GM23338 (cell line): ENCODE measurements at regions not wholly inside any gene's neighbourhood (a gene's known extent, or its start where the extent isn't known, plus 50 kb on each side); places are given as distances from the start of the nearest gene placed in this dataset.

Experiments
- ATAC-seq: fragments of 200-7000 bp; cut with Tn5 transposase; 3 replicates; pipeline ENCODE4 v1.9.1; 2020
- DNase-seq: peaks from one replicate; pipeline ENCODE4 v3.0.0-alpha.2; 2015; ENCODE audit warnings: low spot score
- H2AFZ ChIP-seq: fragments of 200-600 bp; sonication (generic); 2 replicates; pipeline ENCODE4 v1.8.0; 2016; ENCODE audit warnings: antibody characterized with exemption, mild to moderate bottlenecking, moderate library complexity
- H3F3A ChIP-seq: fragments of 200-600 bp; sonication (generic); replicated peaks from 2 replicates; pipeline ENCODE4 v1.8.0; 2017; ENCODE audit warnings: antibody characterized with exemption, mixed run types, low read depth
- H3K27ac ChIP-seq: fragments of 200-600 bp; sonication (generic); 2 replicates; pipeline ENCODE4 v1.6.1; 2016; ENCODE audit warnings: low read depth
- H3K27me3 ChIP-seq: fragments of 200-600 bp; sonication (generic); 2 replicates; pipeline ENCODE4 v1.8.0; 2016; ENCODE audit warnings: mild to moderate bottlenecking, mixed run types, moderate library complexity; ENCODE audit not compliant: insufficient read depth
- H3K36me3 ChIP-seq: fragments of 200-600 bp; sonication (generic); 2 replicates; pipeline ENCODE4 v1.8.0; 2016; ENCODE audit warnings: mild to moderate bottlenecking; ENCODE audit not compliant: insufficient read depth
- H3K4me1 ChIP-seq: fragments of 200-600 bp; sonication (generic); 2 replicates; pipeline ENCODE4 v1.8.0; 2016; ENCODE audit warnings: mild to moderate bottlenecking, moderate library complexity; ENCODE audit not compliant: insufficient read depth
- H3K4me2 ChIP-seq: fragments of 200-600 bp; sonication (generic); 2 replicates; pipeline ENCODE4 v1.7.1; 2017; ENCODE audit warnings: mixed run types
- H3K4me3 ChIP-seq: fragments of 200-600 bp; sonication (generic); 2 replicates; pipeline ENCODE4 v1.6.1; 2016; ENCODE audit warnings: mixed run types
- H3K79me2 ChIP-seq: fragments of 200-600 bp; sonication (generic); replicated peaks from 2 replicates; pipeline ENCODE4 v1.8.0; 2017; ENCODE audit warnings: mild to moderate bottlenecking; ENCODE audit not compliant: insufficient read depth
- H3K9me2 ChIP-seq: fragments of 200-600 bp; sonication (generic); 2 replicates; pipeline ENCODE4 v1.8.0; 2017; ENCODE audit not compliant: insufficient read depth
- H4K20me1 ChIP-seq: fragments of 200-600 bp; sonication (generic); replicated peaks from 2 replicates; pipeline ENCODE4 v1.8.0; 2017; ENCODE audit warnings: mild to moderate bottlenecking; ENCODE audit not compliant: insufficient read depth
- H3K27ac Mint-ChIP-seq: 2 replicates; pipeline ENCODE4 v1.8.0; 2020; ENCODE audit warnings: inconsistent platforms, mild to moderate bottlenecking, moderate library complexity, mixed read lengths
- H3K27me3 Mint-ChIP-seq: 3 replicates; pipeline ENCODE4 v1.8.0; 2022; ENCODE audit warnings: low read depth, mild to moderate bottlenecking, moderate library complexity, mixed read lengths, inconsistent platforms; ENCODE audit not compliant: insufficient read depth, poor library complexity
- H3K36me3 Mint-ChIP-seq: 3 replicates; pipeline ENCODE4 v1.8.0; 2021; ENCODE audit warnings: low read depth, mild to moderate bottlenecking, inconsistent platforms, moderate library complexity, mixed read lengths
- H3K4me1 Mint-ChIP-seq: 3 replicates; pipeline ENCODE4 v1.8.0; 2020; ENCODE audit warnings: mild to moderate bottlenecking, inconsistent platforms, mixed read lengths
- H3K4me3 Mint-ChIP-seq: 3 replicates; pipeline ENCODE4 v1.8.0; 2021; ENCODE audit warnings: moderate library complexity, mild to moderate bottlenecking, inconsistent platforms, mixed read lengths
- H3K9me3 Mint-ChIP-seq: 3 replicates; pipeline ENCODE4 v1.8.0; 2020; ENCODE audit warnings: moderate library complexity, mild to moderate bottlenecking, inconsistent platforms, mixed read lengths
- EZH2 ChIP-seq: fragments of 200-600 bp; sonication (generic); IDR thresholded peaks from one replicate; pipeline ENCODE4 v1.8.0; 2017; ENCODE audit warnings: antibody characterized with exemption, mild to moderate bottlenecking, low read depth; ENCODE audit not compliant: unreplicated experiment
- JUNB ChIP-seq: IDR thresholded peaks from one replicate; pipeline ENCODE4 v1.6.1; 2016; ENCODE audit warnings: antibody characterized with exemption; ENCODE audit not compliant: unreplicated experiment
- NANOG ChIP-seq: IDR thresholded peaks from 2 replicates; pipeline ENCODE4 v1.6.1; 2016; ENCODE audit warnings: antibody characterized with exemption, borderline replicate concordance
- STAT1 ChIP-seq: IDR thresholded peaks from one replicate; pipeline ENCODE4 v1.6.1; 2016; ENCODE audit warnings: antibody characterized with exemption; ENCODE audit not compliant: unreplicated experiment
- ZNF114 ChIP-seq: fragments of 250-450 bp; sonication (Bioruptor Pico); IDR thresholded peaks from 2 replicates; pipeline ENCODE4 v1.5.0; 2020; ENCODE audit warnings: mild to moderate bottlenecking, moderate library complexity
- ZNF331 ChIP-seq: fragments of 250-450 bp; sonication (Bioruptor Pico); IDR thresholded peaks from 2 replicates; pipeline ENCODE4 v1.5.0; 2020; ENCODE audit warnings: low read depth, mild to moderate bottlenecking, moderate library complexity
- TF ChIP-seq, protein P1 (sequence below): IDR thresholded peaks from one replicate; pipeline ENCODE4 v1.6.1; 2018; ENCODE audit warnings: antibody characterized with exemption; ENCODE audit not compliant: unreplicated experiment
- TF ChIP-seq, protein P2 (sequence below): fragments of 250-450 bp; sonication (Bioruptor Pico); IDR thresholded peaks from 2 replicates; pipeline ENCODE4 v1.5.0; 2020; ENCODE audit warnings: mild to moderate bottlenecking, moderate library complexity

DNA sequence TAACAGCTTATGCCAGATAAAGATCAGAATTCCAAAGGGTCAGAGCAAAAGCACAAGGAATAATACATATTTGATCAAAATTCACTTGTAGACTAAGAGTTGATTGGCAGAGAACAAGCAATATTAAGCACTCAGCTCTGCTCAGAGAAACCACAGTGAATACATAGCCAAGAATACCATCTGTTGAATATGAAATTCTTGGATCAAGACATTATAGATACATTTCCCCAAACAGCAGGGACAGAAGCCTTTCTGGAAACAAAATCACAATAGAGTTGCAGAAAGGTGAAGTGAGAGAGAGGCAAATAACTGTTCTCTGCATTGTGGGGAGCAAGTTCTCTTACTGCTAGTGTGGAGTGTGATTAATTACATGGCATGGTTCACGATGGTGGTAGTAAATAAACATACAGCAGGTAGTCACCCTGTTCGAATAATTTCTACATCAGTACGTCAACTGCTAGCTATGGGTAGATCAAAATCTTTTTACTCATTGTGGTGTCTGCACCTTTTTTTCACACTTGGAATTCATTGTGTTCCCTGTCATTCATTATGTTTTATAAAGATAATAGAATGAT is 366.7 kb downstream of the PCDH7 start:
- Histone ChIP-seq H3K79me2 (no peaks in the 10 kb centered on the region), H3K36me3 (no peaks in the 10 kb centered on the region), H3K4me1 (peaks cover 21% of the 10 kb centered on the region), H2AFZ (no peak overlapping the region), H3K9me2 (no peaks in the 10 kb centered on the region), H3K4me3 (no peak overlapping the region), H3F3A (no peaks in the 10 kb centered on the region), H3K4me2 (no peak overlapping the region), H3K27me3 (no peaks in the 10 kb centered on the region), H4K20me1 (no peaks in the 10 kb centered on the region), H3K27ac (no peak overlapping the region)
- Mint-ChIP-seq H3K27me3 (peaks cover 3% of the 10 kb centered on the region), H3K9me3 (no peaks in the 10 kb centered on the region), H3K27ac (no peak overlapping the region), H3K36me3 (no peaks in the 10 kb centered on the region), H3K4me1 (peaks cover 27% of the 10 kb centered on the region), H3K4me3 (no peak overlapping the region)
- DNase-seq (no peak), ATAC-seq (no peak)
- TF ChIP-seq ZNF114 (no peak), EZH2 (no peak), JUNB (no peak), NANOG (no peak), ZNF331 (CRISPR knock-in tag) (no peak), STAT1 (no peak)
- TF ChIP-seq, protein P1, sequence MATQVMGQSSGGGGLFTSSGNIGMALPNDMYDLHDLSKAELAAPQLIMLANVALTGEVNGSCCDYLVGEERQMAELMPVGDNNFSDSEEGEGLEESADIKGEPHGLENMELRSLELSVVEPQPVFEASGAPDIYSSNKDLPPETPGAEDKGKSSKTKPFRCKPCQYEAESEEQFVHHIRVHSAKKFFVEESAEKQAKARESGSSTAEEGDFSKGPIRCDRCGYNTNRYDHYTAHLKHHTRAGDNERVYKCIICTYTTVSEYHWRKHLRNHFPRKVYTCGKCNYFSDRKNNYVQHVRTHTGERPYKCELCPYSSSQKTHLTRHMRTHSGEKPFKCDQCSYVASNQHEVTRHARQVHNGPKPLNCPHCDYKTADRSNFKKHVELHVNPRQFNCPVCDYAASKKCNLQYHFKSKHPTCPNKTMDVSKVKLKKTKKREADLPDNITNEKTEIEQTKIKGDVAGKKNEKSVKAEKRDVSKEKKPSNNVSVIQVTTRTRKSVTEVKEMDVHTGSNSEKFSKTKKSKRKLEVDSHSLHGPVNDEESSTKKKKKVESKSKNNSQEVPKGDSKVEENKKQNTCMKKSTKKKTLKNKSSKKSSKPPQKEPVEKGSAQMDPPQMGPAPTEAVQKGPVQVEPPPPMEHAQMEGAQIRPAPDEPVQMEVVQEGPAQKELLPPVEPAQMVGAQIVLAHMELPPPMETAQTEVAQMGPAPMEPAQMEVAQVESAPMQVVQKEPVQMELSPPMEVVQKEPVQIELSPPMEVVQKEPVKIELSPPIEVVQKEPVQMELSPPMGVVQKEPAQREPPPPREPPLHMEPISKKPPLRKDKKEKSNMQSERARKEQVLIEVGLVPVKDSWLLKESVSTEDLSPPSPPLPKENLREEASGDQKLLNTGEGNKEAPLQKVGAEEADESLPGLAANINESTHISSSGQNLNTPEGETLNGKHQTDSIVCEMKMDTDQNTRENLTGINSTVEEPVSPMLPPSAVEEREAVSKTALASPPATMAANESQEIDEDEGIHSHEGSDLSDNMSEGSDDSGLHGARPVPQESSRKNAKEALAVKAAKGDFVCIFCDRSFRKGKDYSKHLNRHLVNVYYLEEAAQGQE, result no peak
- TF ChIP-seq, protein P2, sequence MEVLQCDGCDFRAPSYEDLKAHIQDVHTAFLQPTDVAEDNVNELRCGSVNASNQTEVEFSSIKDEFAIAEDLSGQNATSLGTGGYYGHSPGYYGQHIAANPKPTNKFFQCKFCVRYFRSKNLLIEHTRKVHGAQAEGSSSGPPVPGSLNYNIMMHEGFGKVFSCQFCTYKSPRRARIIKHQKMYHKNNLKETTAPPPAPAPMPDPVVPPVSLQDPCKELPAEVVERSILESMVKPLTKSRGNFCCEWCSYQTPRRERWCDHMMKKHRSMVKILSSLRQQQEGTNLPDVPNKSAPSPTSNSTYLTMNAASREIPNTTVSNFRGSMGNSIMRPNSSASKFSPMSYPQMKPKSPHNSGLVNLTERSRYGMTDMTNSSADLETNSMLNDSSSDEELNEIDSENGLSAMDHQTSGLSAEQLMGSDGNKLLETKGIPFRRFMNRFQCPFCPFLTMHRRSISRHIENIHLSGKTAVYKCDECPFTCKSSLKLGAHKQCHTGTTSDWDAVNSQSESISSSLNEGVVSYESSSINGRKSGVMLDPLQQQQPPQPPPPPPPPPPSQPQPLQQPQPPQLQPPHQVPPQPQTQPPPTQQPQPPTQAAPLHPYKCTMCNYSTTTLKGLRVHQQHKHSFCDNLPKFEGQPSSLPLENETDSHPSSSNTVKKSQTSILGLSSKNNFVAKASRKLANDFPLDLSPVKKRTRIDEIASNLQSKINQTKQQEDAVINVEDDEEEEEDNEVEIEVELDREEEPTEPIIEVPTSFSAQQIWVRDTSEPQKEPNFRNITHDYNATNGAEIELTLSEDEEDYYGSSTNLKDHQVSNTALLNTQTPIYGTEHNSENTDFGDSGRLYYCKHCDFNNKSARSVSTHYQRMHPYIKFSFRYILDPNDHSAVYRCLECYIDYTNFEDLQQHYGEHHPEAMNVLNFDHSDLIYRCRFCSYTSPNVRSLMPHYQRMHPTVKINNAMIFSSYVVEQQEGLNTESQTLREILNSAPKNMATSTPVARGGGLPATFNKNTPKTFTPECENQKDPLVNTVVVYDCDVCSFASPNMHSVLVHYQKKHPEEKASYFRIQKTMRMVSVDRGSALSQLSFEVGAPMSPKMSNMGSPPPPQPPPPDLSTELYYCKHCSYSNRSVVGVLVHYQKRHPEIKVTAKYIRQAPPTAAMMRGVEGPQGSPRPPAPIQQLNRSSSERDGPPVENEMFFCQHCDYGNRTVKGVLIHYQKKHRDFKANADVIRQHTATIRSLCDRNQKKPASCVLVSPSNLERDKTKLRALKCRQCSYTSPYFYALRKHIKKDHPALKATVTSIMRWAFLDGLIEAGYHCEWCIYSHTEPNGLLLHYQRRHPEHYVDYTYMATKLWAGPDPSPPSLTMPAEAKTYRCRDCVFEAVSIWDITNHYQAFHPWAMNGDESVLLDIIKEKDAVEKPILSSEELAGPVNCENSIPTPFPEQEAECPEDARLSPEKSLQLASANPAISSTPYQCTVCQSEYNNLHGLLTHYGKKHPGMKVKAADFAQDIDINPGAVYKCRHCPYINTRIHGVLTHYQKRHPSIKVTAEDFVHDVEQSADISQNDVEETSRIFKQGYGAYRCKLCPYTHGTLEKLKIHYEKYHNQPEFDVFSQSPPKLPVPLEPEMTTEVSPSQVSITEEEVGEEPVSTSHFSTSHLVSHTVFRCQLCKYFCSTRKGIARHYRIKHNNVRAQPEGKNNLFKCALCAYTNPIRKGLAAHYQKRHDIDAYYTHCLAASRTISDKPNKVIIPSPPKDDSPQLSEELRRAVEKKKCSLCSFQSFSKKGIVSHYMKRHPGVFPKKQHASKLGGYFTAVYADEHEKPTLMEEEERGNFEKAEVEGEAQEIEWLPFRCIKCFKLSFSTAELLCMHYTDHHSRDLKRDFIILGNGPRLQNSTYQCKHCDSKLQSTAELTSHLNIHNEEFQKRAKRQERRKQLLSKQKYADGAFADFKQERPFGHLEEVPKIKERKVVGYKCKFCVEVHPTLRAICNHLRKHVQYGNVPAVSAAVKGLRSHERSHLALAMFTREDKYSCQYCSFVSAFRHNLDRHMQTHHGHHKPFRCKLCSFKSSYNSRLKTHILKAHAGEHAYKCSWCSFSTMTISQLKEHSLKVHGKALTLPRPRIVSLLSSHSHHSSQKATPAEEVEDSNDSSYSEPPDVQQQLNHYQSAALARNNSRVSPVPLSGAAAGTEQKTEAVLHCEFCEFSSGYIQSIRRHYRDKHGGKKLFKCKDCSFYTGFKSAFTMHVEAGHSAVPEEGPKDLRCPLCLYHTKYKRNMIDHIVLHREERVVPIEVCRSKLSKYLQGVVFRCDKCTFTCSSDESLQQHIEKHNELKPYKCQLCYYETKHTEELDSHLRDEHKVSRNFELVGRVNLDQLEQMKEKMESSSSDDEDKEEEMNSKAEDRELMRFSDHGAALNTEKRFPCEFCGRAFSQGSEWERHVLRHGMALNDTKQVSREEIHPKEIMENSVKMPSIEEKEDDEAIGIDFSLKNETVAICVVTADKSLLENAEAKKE, result no peak
